Small intestine (tissue), 7 donors: ENCODE measurements at regions not wholly inside any gene's neighbourhood (a gene's known extent, or its start where the extent isn't known, plus 50 kb on each side); places are given as distances from the start of the nearest gene placed in this dataset.
"Not testable (repeated sequence)": the region's sequence is repeated elsewhere in the genome, so short reads cannot be mapped to it uniquely, and the experiment has no call there.

ENCODE experiments used
- DNase-seq, 2 donors: peaks; one replicate each; pipeline versions ENCODE4 v3.0.0 to v3.0.0-alpha.2; 2013
- FAIRE-seq: peaks from 2 replicates; lab custom pipeline; 2012; peaks lifted over from hg19 to GRCh38; lab: Jason Lieb, UNC
- H3K27ac ChIP-seq, 3 donors: one replicate each; pipeline ENCODE4 v1.5.1; 2013; ENCODE audit warnings: low read length in 2 of 3, mild to moderate bottlenecking in 2 of 3, control low read depth in 1 of 3, inconsistent platforms in 1 of 3, low read depth in 1 of 3, moderate library complexity in 1 of 3
- H3K27me3 ChIP-seq, 3 donors: one replicate each; pipeline ENCODE4 v1.6.1; 2013; ENCODE audit warnings: low read length in 3 of 3, inconsistent platforms in 1 of 3; ENCODE audit not compliant: control insufficient read depth in 3 of 3, insufficient read depth in 3 of 3
- H3K36me3 ChIP-seq, 3 donors: one replicate each; pipeline ENCODE4 v1.6.1; 2013; ENCODE audit warnings: low read length in 3 of 3, inconsistent platforms in 1 of 3, low read depth in 1 of 3, mild to moderate bottlenecking in 1 of 3, moderate library complexity in 1 of 3; ENCODE audit not compliant: control insufficient read depth in 3 of 3, insufficient read depth in 2 of 3
- H3K4me1 ChIP-seq, 3 donors: one replicate each; pipeline ENCODE4 v1.6.1; 2013; ENCODE audit warnings: low read length in 2 of 3, inconsistent platforms in 1 of 3, low read depth in 1 of 3, mild to moderate bottlenecking in 1 of 3, moderate library complexity in 1 of 3; ENCODE audit not compliant: control insufficient read depth in 3 of 3, insufficient read depth in 2 of 3
- H3K4me3 ChIP-seq, 3 donors: one replicate each; pipeline ENCODE4 v1.5.1; 2013; ENCODE audit warnings: low read length in 3 of 3, control low read depth in 1 of 3, inconsistent platforms in 1 of 3, low read depth in 1 of 3, mild to moderate bottlenecking in 1 of 3, moderate library complexity in 1 of 3
- H3K9me3 ChIP-seq, 2 donors: one replicate each; pipeline ENCODE4 v1.6.1; 2013; ENCODE audit warnings: low read depth in 1 of 2, low read length in 1 of 2; ENCODE audit not compliant: control insufficient read depth in 2 of 2, insufficient read depth in 1 of 2
- WGBS, 3 donors: extraction: QIAGEN DNeasy Blood & Tissue Kit; methylation state at CpG; one replicate each; pipeline ENCODE4 v1.1.7; 2013; 5-methylcytosine and 5-hydroxymethylcytosine counted together
- donor health status: healthy with polysubstance abuse.
- donor health status: control.
- donor health status: control.
- donor health status: Bipolar disorder and iron deficiency.
- donor health status: healthy.

- H3K9me3 ChIP-seq, result peaks cover 0 to 21% of the 10 kb centered on the region in 2 donors
- no peaks in the 10 kb centered on the region for H3K36me3 ChIP-seq
- peak overlapping the region in 1 of 3 donors; percentile 2 for H3K27ac ChIP-seq
- no peak overlapping the region for H3K4me3 ChIP-seq
- peaks cover 0 to 13% (median 0%) of the 10 kb centered on the region in 3 donors for H3K4me1 ChIP-seq
- peaks cover 0 to 9% (median 0%) of the 10 kb centered on the region in 3 donors for H3K27me3 ChIP-seq
- FAIRE-seq (no peak), DNase-seq (peak in 1 of 2 donors; percentile 60)
- 55 to 67% (median 59%) methylated on average over 1 of the region's 1 CpG for WGBS, 3 donors
Measured at GRCh38 chr9:97793067-97793466, 60.0 kb upstream of the FOXE1 start.

GRCh38 chr9:97794666-97795065 lies 58.4 kb upstream of the FOXE1 start:
- 75 to 98% (median 93%) methylated on average over 1 of the region's 1 CpG for WGBS, 3 donors
- FAIRE-seq, result no peak

DNA sequence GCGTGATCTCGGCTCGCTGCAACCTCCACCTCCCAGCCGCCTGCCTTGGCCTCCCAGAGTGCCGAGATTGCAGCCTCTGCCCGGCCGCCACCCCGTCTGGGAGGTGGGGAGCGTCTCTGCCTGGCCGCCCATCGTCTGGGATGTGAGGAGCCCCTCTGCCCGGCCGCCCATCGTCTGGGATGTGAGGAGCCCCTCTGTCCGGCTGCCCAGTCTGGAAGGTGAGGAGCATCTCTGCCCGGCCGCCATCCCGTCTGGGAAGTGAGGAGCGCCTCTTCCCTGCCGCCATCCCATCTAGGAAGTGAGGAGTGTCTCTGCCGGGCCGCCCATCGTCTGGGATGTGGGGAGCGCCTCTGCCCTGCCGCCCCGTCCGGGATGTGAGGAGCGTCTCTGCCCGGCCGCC lies 56.9 kb upstream of the FOXE1 start:
- not testable (repeated sequence) for H3K4me3 ChIP-seq, H3K27me3 ChIP-seq, H3K27ac ChIP-seq, H3K36me3 ChIP-seq, DNase-seq, FAIRE-seq
- peaks cover 0 to 13% (median 0%) of the 10 kb centered on the region in 3 donors for H3K4me1 ChIP-seq
- peaks cover 0 to 13% of the 10 kb centered on the region in 2 donors for H3K9me3 ChIP-seq
- 92 to 96% (median 94%) methylated on average over 15 to 30 of the region's 30 CpGs for WGBS, 3 donors

More at GRCh38 chr9:97794666-97795065, 58.4 kb upstream of the FOXE1 start:
- no peak for DNase-seq
- H3K36me3 ChIP-seq, result no peaks in the 10 kb centered on the region
- H3K4me3 ChIP-seq, result no peak overlapping the region
- peaks cover 0 to 13% (median 0%) of the 10 kb centered on the region in 3 donors for H3K4me1 ChIP-seq
- H3K9me3 ChIP-seq, result peaks cover 0 to 13% of the 10 kb centered on the region in 2 donors
- H3K27me3 ChIP-seq, result peaks cover 0 to 9% (median 0%) of the 10 kb centered on the region in 3 donors
- no peak overlapping the region for H3K27ac ChIP-seq

DNA sequence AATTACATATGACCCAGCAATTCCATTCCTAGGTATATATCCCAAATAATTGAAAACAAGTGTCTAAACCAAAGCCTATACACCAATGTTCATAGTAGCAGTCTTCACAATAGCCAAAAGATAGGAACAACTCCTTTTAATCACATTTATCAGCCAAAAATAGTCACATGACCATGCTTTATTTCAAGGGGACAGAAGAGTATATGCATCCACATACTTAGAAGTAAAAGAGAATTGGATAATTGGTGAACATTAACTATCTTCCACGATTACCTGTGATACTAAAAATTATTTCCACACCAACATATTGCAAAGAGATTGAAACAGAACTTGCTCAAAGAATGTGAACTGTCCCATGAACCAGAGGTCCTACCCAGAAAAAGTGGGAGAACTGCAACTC lies 51.8 kb upstream of the FOXE1 start:
- DNase-seq (no peak), FAIRE-seq (no peak)
- Histone ChIP-seq H3K36me3 (no peaks in the 10 kb centered on the region), H3K27me3 (peaks cover 0 to 16% (median 5%) of the 10 kb centered on the region in 3 donors), H3K27ac (no peak overlapping the region), H3K4me1 (peaks cover 0 to 6% (median 0%) of the 10 kb centered on the region in 3 donors), H3K4me3 (no peak overlapping the region), H3K9me3 (peaks cover 0 to 1% of the 10 kb centered on the region in 2 donors)
- 61 to 78% (median 68%) methylated on average over 1 of the region's 1 CpG for WGBS, 3 donors

DNA sequence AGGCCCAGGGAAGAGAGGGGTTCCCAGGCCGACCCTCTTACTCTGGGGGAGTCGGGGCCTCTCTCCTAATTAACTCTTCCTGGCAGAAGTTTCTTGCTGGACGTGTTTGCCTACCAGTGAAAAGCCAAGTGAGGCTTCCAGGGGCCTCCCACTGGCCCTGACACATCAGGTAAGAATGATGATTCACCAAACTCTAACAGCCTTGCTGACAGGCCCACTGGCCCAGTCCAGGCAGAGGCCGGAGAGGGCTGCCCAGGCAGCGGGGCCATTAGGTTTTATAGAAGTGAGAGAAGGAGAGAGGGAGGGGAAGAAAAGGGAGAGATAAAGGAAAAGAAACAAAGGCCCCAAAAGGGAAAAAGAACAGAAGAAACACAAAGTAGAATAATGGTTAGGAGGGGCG lies 50.8 kb upstream of the FOXE1 start:
- H3K27me3 ChIP-seq, result peaks cover 0 to 17% (median 5%) of the 10 kb centered on the region in 3 donors
- DNase-seq, result peak in 1 of 2 donors; percentile 46

DNA sequence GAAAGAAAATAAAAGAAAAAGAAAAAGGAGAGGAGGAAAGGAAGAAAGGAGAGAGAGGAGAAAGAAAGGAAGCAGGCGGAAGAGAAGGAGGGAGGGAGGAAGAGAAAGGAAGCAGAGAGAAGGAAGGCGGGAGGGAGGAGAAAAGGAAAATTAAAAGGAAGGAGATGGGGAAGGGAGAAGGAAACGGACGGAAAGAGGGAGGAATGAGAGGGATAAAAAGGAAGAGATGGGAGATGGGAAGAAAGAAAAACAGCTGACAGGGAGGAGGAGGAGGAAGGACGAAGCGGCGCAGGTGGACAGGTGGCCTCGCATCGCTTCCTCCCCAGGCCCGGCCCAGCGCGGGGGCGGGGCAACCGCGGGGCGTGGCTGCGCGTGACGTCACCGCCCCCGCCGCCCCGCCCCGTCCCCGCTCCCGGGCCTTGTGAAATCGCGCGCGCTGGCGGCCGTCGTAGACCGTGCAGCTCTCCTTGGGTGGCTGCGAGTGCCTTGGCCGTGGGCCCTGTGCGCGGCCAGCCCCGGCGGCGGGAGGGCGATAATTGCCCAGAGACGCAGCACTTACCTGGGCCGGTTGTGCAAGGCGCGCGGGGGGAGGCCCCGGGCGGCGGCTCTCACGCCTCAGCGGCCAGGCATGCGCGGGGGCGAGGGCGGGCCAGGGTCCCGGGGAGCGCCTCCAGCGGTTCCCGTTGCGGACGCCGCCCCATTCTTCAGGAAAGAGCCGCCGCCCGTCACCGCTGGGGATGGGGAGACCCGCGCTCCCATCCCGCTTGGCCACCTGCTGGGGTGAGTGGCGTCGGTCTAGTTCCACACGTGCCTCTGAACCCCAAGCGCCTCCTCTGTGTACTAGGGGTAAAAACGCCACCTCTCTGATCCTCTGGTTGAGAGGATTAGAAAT lies 49.6 kb upstream of the FOXE1 start:
- WGBS, 3 donors, result 1 to 2% (median 2%) methylated on average over 41 to 75 of the region's 75 CpGs
- DNase-seq, result peak; percentile 87 to 92
- Histone ChIP-seq H3K9me3 (no peaks in the 10 kb centered on the region), H3K36me3 (no peaks in the 10 kb centered on the region), H3K27me3 (peaks cover 0 to 23% (median 7%) of the 10 kb centered on the region in 3 donors), H3K4me3 (peak overlapping the region in 2 of 3 donors; percentile 53 to 55), H3K4me1 (peaks cover 0 to 6% (median 0%) of the 10 kb centered on the region in 3 donors), H3K27ac (peak overlapping the region in 1 of 3 donors; percentile 76)
- FAIRE-seq, result no peak

More for the DNA sequence above, 50.8 kb upstream of the FOXE1 start:
- 79 to 82% (median 82%) methylated on average over 6 of the region's 6 CpGs for WGBS, 3 donors
- no peak for FAIRE-seq
- Histone ChIP-seq H3K36me3 (no peaks in the 10 kb centered on the region), H3K27ac (peak overlapping the region in 1 of 3 donors; percentile 9), H3K4me1 (peaks cover 0 to 6% (median 0%) of the 10 kb centered on the region in 3 donors), H3K9me3 (no peaks in the 10 kb centered on the region), H3K4me3 (no peak overlapping the region)
